HG03060 (cell line): ENCODE measurements at regions not wholly inside any gene's neighbourhood (a gene's known extent, or its start where the extent isn't known, plus 50 kb on each side); places are given as distances from the start of the nearest gene placed in this dataset.

Experiments
- ATAC-seq: cut with Tn5 transposase; IDR thresholded peaks from one replicate; pipeline ENCODE4 v1.9.1; 2021; ENCODE audit warnings: low read depth, moderate number of reproducible peaks; ENCODE audit not compliant: unreplicated experiment

DNA sequence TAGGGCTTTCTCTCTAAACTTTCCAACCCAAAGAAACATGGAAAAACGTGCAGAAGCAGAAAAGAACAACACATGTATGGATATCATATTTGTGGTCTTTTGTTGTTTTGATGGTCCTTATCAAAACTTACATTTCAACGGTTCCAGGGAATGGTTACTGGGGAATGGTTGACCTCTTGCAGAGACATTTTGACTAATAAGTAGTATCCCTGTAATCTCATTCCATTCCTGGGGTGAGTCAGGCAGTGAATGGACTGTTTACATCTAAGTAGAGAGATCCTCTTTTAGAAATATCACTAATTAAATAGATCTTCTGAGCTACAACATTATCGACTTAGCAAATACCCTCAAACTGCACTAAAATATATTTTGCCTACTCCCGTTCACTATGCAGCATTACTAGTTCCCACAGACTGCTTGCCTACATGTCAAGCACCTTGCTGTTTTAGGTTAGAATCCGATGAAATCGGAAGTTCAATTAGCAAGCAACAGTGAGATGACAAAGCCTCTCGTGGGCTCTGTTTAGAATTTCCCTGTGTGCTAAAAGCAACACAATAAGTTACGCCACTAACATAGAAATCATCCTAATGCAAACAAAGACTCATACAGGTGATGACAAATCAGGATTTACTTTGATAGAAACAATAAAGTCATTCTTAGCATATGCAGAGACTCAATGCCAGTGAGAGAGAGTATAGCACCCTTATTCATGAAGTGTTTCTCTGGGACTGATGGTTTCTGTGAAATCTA lies 797.7 kb upstream of the ARGLU1 start:
- ATAC-seq = no peak

DNA sequence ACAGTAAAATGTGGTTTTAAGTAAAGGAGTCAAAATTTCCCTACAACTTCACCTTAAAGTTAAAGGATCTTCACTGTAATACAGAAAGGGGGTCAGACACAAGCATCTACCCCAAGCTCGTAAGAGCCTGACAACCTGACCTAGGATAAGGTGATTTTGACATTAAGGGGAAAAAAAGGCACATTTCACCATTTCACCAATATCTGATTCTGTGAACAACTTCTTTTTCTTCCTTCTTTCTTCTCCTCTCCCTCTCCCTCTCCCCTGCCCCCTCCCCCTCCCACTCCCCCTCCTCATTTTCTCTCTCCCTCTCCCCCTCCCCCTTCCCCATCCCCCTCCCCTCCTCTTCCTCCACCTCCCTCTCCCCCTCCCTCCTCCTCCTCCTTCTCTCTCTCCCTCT lies 796.7 kb upstream of the ARGLU1 start:
- ATAC-seq = no peak

DNA sequence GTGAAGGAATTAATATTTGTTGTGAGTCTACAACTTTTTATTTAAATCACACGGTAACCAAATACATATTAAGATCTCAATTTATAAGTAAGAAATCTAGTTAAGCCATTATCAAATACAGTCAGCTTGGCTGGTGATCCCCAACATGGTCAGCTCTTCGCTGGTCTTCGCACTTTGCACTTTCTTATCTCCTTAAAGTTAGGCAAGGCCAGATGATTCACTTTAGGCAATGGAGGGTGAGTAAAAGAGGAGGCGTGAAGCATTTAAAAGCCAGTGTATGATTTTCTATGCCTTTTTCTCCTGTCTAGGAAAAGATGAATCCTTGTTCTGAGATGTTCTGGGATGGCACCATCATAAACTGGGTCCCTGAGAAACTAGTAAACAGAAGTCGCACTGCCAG lies 793.7 kb upstream of the ARGLU1 start:
- ATAC-seq = no peak

DNA sequence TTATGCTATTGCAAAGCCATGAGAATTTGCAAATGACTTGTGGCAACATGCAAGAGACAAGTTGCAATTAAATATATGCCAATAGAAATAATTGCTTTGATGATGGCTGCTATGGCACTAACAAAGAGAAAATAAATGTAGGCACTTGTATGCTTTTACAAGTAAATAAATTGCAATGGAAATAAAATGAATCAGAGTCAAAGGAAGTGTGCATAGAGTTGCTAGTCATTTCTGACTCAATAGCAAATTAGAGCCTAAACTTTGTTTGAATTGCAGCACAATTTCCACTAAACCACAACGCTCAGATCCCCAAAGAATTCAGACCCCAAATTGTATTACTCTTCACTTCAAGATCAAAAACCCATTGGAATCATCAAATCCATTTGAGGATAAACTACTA lies 792.1 kb upstream of the ARGLU1 start:
- ATAC-seq = no peak

DNA sequence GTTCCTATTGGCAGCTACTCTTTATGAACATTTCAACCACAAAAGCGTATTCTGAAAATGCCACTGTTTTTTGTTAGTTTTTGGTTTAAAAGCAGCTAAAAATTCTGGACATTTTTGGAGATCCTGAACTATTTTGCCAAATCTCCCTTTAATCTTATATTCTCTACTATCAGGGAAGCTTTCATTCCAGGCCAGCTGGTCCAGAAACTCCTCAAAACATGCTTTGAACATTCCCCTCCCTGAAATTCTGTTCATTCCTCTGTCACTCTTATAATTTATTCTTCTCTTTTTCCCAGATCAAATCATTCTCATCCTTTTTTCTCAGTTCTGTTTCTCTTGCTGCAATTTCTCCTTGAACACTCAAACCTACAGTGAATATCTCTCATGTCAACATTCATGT lies 790.9 kb upstream of the ARGLU1 start:
- ATAC-seq = no peak

DNA sequence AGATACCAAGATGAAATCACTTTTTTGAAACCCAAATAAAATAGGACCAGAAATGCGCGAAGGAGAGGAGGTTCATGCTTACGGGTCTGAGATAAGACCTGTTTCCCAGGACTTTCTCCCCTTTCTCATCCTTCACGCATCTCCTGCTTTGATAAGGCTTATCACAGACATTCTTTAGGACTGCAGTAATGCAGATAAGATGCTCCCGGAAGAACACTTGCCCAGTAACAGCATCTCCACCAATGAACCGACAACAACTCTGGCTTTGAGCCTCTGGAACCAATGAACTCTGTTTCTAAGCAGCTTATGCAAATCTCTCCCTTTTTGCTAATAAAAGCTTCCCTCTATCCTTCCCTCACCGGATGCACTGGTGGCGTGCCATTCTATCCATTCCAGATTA lies 783.4 kb upstream of the ARGLU1 start:
- no peak for ATAC-seq

DNA sequence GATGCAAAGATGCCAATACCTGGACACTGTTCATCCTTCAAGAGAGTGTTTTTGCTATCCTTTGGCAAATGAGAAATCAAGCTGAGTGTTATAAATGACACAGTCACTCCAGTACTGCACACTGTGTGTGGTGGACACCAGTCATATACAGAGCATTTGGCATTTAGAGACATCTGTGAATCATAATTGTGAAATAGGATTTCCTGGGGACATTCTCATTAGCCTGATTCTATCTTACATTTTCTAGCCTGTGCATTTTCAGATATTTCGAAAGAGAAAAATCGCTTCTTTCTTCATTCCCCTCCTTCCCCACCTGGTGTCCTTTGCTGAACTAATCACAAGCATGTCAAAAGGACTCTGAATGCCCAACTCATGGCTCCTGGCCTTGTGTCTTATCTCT lies 781.0 kb upstream of the ARGLU1 start:
- no peak for ATAC-seq

DNA sequence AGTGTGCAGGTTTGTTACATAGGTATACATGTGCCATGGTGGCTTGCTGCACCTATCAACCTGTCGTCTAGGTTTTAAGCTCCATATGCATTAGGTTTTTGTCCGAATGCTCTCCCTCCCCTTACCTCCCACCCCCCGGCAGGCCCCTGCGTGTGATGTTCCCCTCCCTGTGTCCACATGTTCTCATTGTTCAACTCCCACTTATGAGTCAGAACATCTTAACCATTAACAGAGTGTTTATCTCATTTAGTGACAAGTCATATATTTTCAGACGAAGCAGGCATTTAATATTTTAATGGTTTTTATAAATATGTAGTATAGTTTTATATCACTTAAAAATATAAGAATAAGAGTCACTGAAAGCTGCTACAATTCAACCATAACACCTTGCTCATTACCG lies 780.5 kb upstream of the ARGLU1 start:
- ATAC-seq = no peak

DNA sequence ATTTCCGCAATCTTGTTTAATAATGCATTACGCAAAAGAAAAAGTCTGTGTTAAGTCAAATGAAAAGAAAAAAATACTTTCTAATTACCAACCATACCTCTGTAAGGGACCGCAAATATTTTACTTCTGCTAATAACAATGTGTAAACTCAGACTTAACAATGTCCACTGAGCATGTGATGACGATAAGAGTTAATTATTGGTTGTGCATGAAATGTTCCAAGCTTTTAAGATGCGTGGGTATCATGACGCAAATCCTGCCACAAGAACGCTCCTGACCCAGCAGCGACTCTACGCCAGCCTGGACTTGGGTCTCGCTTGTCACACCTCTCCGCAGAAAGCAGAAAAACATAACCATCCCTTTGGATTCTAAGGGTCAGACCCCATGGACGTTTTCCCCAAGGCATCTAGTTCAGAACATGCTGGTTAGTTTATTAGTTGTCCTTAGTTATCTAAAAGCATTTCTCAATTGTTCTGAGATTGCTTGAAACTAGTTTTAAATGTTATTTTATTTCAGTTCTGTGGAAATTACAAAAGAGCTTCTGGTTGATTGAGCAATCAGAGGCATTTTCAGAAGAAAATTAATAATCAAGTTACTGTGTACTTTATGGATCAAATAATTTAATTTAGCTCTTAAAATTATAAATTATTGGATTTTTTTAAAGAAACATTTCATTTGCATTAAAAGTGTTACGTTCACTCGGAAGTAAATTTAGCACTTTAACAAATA lies 779.9 kb upstream of the ARGLU1 start:
- no peak for ATAC-seq

DNA sequence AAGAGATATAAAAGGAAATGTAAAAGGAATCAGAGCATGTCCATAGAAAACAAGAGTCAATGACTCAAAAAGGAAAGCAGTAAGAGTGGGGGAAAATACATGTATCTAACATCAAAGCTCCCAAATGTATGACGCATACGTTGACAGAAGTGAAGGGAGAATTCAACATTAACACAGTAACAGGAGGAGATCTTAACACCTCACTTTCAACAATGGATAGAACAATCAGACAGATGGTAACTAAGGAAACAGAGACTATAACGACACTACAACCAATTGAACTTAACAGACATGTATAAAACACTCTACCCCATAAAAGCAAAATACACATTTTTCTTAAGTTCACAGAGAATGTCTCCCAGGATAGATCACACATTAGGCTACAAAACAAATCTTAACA lies 774.8 kb upstream of the ARGLU1 start:
- ATAC-seq = no peak

DNA sequence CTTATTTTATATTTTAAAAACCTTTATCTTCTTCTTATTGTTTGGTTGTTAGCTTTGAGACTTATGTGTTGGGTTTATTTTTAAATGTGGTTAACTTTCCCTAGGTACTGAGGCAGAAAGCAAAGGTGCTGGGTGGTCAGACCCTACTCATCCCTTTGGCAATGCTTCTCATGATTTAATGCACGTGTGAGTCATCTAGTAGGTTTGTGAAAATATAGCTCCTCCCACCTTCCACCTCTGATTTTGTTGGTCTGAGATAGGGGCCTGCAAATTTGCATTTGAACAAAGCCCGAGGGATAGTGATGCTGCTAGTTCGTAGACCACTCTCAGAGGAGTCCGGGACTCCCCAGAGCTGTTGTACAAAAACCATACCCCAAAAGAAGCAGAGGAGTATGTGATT lies 771.3 kb upstream of the ARGLU1 start:
- ATAC-seq = no peak

DNA sequence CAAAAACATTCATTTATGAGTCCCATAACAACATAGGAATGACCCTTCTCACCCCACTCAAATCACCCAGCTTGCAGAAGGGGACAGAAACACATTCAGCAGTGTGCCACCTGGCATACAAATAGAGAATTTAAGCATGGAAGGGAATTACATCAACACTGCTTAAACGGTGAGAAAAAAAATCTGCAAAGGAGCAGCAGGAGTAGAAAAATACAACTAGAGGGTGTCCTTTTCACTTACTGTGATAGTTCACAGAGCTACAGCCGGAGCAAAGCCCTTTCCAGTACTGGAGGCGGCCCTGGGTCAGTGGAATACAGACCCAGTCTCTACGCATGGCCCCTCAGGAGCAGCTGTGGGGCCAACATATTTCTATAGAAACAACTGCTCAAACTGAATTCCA lies 764.3 kb upstream of the ARGLU1 start:
- no peak for ATAC-seq

DNA sequence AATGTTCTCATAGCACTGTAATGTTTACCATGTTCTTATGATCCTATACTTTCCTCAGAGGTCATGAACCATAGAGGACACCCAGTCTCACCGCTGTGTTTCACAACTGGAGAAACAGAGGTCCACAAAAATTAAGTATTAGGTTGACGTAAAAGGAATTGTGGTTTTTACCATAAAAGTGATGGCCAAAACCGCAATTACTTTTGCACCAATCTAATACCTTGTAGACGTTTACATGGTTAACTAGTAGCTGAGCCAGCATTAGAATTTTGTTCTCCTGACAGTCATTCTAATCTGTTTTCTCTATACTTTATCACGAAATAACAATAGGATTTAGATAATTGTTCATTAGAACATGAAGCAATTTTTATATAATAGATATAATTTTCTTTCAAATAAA lies 763.4 kb upstream of the ARGLU1 start:
- ATAC-seq = no peak

DNA sequence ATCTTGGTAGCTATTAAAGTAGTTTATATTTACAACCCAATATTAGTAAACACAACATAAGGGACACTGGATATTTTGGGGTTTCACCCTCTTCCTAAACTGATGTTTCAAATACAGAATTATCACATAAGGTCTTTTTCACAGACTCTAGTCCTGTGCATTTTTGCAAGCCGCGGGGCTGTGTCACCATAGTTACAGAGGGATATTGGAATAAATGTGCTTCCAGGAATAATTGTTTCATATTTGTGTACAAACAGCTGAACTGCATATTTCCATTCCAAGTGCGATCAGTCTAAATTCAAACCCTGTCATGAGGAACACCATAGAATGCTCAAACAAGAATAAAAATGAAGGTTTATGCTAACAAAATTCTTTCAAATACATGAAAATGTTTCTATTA lies 762.5 kb upstream of the ARGLU1 start:
- no peak for ATAC-seq

DNA sequence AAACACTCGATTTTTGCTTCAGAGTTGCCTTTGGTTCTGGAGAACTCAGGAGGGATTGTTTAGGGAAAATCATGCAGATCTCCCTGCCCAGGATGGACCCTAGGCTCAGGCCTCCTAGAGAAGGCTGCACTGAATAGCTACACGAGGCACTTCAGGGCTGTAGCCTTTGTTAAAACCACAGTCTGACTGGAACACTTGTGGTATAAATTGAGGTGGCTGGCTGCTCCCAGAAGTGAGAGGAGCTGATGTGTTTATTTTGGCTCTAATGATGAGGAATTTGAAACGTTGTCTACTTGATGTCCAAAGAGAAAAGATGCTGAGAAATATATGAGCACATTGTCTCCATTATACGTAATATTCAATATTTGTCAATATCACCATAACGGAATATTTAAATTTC lies 762.1 kb upstream of the ARGLU1 start:
- ATAC-seq = no peak

DNA sequence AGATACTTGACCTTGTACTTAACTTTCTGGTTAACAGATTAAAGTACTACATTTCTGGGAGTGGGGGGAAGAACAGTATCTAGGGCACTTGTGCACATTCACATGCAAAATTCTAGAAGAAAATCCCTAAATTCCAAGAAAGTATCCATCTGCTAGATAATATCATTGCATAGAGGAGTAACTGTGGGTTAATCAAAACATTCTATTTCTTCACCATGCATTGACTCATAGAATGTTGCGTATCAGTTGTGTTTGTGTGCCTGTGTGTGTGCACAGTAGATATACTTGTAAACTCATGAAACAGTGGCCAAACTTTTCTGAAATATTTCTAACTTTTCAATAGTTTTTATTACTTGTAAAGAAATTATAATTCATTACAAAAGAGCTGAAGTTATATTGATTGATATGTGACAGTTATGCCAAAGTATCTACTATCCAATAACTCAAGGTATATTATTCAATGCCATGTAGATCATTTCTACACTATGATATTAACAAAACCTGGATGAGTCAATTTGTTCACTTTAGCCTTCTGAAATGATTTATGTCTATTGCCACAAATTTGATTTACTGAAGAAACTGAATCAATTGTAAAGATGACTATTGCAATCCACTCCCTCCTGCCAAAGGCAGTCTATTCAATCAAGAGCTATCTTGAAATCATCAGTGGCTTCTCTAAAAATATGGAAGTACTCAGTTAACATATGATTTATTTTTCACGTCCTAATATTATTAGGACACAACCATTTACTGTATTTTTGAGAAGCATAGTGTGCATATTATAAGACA lies 756.7 kb upstream of the ARGLU1 start:
- ATAC-seq = no peak

DNA sequence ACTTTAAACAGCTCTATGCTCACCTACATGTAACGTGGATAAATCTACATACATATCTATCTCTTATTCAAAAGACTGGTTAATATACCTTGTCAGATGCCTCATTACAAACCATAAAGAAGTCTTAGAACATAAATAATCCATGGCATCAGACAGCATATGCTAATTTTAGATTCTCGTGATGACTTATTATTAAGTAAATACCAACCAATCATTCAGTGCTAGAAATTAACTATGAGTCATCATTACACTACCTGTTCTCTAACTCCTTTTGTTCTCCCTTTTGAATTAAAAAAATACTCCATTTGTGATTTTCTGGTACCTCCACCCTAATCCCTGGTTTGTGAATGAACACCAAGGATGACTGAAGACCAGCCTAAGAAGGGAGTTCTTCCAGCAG lies 754.3 kb upstream of the ARGLU1 start:
- no peak for ATAC-seq

DNA sequence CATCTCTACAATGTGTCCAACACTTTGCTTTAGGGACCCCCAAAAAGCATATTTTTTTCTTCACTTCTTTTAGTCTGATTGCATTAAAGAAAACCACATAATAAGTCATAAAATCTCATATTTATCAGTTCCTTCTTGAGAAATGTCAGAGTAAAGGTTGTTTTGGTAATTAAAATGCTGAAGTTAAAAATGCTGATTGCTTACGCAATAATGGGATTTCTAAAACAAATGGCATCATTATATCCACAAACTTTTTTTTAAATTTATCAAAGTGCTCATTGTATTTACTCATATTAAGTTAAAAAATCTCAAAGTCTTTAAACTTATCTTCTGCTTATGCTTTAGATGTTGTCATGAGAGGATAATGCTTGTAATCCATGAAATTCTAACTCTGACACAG lies 737.2 kb upstream of the ARGLU1 start:
- ATAC-seq = no peak

DNA sequence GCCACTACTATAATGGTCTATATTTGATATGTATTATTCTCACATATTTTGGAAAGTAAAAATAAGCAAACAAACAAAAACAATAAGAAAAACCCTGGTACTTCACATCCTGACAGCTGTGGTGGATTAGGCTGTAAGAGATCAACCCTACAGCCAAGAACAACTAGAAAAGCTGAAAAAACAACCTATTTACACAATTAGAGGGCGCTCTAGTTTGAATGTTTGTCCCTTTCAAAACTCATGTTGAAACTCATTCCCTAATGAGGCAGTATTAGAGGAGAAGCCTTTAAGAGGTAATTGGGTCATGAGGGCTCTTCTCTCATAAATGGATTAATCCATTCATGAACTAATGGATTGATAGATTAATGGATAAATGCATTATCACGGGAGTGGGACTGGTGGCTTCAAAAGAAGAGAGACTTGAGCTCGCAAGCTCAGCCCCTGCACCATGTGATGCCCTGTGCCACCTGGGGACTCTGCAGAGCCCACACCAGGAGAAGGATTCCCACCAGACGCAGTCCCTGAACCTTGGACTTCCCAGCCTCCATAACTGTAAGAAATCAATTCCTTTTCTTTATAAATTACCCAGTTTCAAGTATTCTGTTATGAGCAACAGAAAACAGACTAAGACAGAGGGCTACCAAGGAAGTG lies 733.9 kb upstream of the ARGLU1 start:
- no peak for ATAC-seq

DNA sequence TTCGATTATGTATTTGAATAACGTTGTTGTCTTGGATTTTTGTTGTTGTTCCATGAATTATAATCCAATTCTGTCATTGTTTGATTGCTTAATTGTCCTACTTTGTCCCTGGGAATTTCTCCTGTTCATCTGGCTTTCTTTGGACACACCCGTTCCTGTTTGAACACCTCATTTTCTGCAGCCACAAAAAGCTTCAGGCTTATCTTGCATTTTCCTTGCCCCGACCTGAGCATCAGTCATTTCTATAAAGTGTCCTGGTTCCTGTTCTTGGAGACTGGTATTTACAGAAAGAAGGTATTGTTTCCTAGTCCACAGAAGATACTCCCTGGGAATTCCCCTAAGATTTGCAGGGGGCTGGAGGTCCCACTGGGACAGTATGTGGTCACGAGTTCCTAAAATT lies 731.8 kb upstream of the ARGLU1 start:
- ATAC-seq = no peak

DNA sequence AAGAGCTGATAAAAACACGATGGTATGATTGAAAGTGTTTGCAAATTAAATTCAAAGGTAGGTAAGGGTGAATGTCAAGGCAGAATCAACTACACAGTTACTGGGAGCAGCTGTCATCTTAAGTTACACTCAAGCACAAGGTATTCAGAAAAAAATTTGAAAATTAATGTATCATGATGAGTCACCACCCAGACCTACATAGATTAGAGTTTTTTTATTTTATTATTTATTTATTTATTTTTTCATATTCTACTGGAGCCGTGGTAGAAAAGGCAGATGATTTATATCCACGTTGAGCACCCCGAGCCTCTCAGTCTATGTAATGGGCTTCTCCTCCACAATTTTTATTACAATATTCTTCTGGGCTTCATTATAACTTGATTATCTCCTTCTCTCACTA lies 728.9 kb upstream of the ARGLU1 start:
- ATAC-seq = no peak
